ENCODE measurements at regions not wholly inside any gene's neighbourhood (a gene's known extent, or its start where the extent isn't known, plus 50 kb on each side); places are given as distances from the start of the nearest gene placed in this dataset.

DNA sequence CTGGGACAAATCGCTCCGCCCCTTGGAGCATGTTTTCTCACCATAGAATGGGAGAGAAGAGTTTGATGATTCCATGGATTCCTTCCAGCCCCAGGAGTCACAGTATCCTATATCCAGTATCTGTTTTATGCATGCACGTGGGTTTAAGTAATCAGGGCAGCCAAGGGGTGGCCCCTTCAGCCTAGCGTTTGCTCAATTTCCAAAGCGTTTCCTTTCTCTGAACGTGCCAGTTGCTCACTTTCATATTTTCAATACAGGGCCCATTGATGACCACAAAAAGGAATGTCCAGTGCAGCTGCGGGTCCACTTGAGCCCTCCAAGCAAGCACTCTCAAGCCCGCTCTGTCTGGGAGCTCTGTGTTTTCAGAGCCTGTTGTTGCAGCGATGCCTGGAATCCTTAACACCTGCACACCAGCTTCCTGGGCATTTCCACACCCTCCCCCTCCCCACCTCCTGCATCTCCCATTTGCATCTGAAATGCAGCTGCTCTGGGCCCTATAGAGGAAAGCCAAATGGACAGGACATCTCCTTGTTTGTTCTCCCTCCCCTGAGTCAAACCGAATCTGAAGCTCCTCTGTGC is 164.3 kb upstream of the LPP start:
- Mint-ChIP-seq H3K27ac (ENCODE audit: unreplicated experiment) (peak overlapping the region; percentile 70), H3K4me1 (peaks cover 29% of the 10 kb centered on the region), H3K4me3 (peak overlapping the region; percentile 49)

DNA sequence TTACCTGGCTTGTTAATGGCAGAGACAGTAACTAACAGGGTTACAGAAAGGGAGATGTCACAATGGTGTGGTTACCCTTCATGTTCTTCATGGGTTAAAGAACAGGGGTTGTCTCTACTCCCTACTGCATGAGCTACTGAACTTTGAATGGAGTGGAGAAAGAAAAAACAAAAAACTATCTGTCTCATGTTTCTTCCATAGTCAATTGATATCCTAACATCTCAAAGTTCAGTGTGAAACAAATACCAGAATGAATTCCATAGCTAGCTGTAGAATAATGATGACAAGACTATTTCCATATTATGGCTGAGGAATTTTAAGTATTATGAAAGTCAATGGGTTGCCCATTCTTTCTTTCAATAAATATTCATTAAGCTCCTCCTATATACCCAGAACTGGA is 161.3 kb upstream of the LPP start:
- no peak for TF ChIP-seq CTCF (conservative IDR thresholded peaks at IDR 0.05)
- peaks cover 22% of the 10 kb centered on the region for H3K4me1 Mint-ChIP-seq
- no peaks in the 10 kb centered on the region for H3K27me3 Mint-ChIP-seq (ENCODE audit: low read depth)
- H3K27ac Mint-ChIP-seq (ENCODE audit: unreplicated experiment): no peak overlapping the region
- no peaks in the 10 kb centered on the region for H3K36me3 Mint-ChIP-seq (ENCODE audit: low read depth)
- DNase-seq (ENCODE audit: low read depth, low spot score): no peak
- no peak overlapping the region for H3K4me3 Mint-ChIP-seq
- no peaks in the 10 kb centered on the region for H3K9me3 Mint-ChIP-seq

More for the DNA sequence above, 164.3 kb upstream of the LPP start:
- peak; percentile 2 for DNase-seq (ENCODE audit: low read depth, low spot score)
- no peaks in the 10 kb centered on the region for H3K27me3 Mint-ChIP-seq (ENCODE audit: low read depth)
- no peaks in the 10 kb centered on the region for H3K36me3 Mint-ChIP-seq (ENCODE audit: low read depth)
- no peaks in the 10 kb centered on the region for H3K9me3 Mint-ChIP-seq
- TF ChIP-seq CTCF (conservative IDR thresholded peaks at IDR 0.05): no peak

- Mint-ChIP-seq H3K4me3 (no peak overlapping the region), H3K9me3 (no peaks in the 10 kb centered on the region), H3K27ac (ENCODE audit: unreplicated experiment) (no peak overlapping the region), H3K4me1 (peaks cover 19% of the 10 kb centered on the region), H3K27me3 (ENCODE audit: low read depth) (no peaks in the 10 kb centered on the region), H3K36me3 (ENCODE audit: low read depth) (no peaks in the 10 kb centered on the region)
- DNase-seq (ENCODE audit: low read depth, low spot score): no peak
- no peak for TF ChIP-seq CTCF (conservative IDR thresholded peaks at IDR 0.05)
These were observed 159.5 kb upstream of the LPP start for GRCh38 chr3:187994221-187995042.

- no peak for TF ChIP-seq CTCF (conservative IDR thresholded peaks at IDR 0.05)
- no peaks in the 10 kb centered on the region for H3K9me3 Mint-ChIP-seq
- DNase-seq (ENCODE audit: low read depth, low spot score): no peak
- H3K27me3 Mint-ChIP-seq (ENCODE audit: low read depth): no peaks in the 10 kb centered on the region
- H3K36me3 Mint-ChIP-seq (ENCODE audit: low read depth): no peaks in the 10 kb centered on the region
- no peak overlapping the region for H3K27ac Mint-ChIP-seq (ENCODE audit: unreplicated experiment)
- no peak overlapping the region for H3K4me3 Mint-ChIP-seq
- peaks cover 17% of the 10 kb centered on the region for H3K4me1 Mint-ChIP-seq
These were observed 158.9 kb upstream of the LPP start for GRCh38 chr3:187995043-187995400.

DNA sequence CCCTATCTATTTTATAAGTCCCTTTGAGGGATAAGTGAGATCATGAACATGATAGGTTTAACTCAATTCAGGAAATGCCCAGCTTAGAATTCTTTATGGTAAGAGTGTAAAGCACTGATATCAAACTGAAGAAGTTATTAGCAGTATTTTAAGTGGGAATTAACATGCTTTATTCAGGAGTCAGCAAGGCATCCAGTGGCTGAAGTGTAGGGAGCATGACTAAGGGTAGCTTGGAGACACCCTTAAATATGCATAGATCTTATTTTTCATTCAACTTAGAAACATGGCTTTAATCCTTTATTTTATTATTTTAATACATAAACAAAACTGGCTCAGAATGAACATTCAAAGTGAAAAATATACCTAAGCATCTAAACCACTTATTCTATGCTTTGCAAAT is 158.3 kb upstream of the LPP start:
- TF ChIP-seq CTCF (conservative IDR thresholded peaks at IDR 0.05): no peak
- Mint-ChIP-seq H3K4me1 (peaks cover 12% of the 10 kb centered on the region), H3K27me3 (ENCODE audit: low read depth) (no peaks in the 10 kb centered on the region), H3K36me3 (ENCODE audit: low read depth) (no peaks in the 10 kb centered on the region), H3K27ac (ENCODE audit: unreplicated experiment) (no peak overlapping the region), H3K9me3 (no peaks in the 10 kb centered on the region), H3K4me3 (no peak overlapping the region)
- no peak for DNase-seq (ENCODE audit: low read depth, low spot score)

Data from neural crest cell (in vitro differentiated cells).